Keratinocyte (primary cell): ENCODE measurements at regions not wholly inside any gene's neighbourhood (a gene's known extent, or its start where the extent isn't known, plus 50 kb on each side); places are given as distances from the start of the nearest gene placed in this dataset.

Experiments
- DNase-seq: peaks from one replicate; pipeline ENCODE4 v3.0.0-alpha.2; 2011; ENCODE audit warnings: low read depth, missing footprints, low spot score
- FAIRE-seq: peaks from 2 replicates; lab custom pipeline; 2011; peaks lifted over from hg19 to GRCh38; lab: Jason Lieb, UNC
- H2AFZ ChIP-seq: 2 replicates; pipeline ENCODE4 v1.6.0; 2012; ENCODE audit warnings: low read length, control low read depth, inconsistent platforms; ENCODE audit not compliant: control insufficient read depth
- H3K27ac ChIP-seq: 2 replicates; pipeline ENCODE4 v1.5.1; 2011; ENCODE audit warnings: low read length; ENCODE audit not compliant: control insufficient read depth, insufficient read depth
- H3K27me3 ChIP-seq: 3 replicates; pipeline ENCODE4 v1.6.0; 2011; ENCODE audit warnings: low read length; ENCODE audit not compliant: control insufficient read depth, insufficient read depth; ENCODE audit errors: extremely low read depth
- H3K36me3 ChIP-seq, 2 experiments: 2 replicates in 1 of 2; 3 replicates in 1 of 2; pipeline ENCODE4 v1.5.1; 2011; ENCODE audit warnings: low read length in 2 of 2, mild to moderate bottlenecking in 1 of 2; ENCODE audit not compliant: control insufficient read depth in 2 of 2, insufficient read depth in 2 of 2; ENCODE audit errors: extremely low read depth in 1 of 2
- H3K4me1 ChIP-seq: 3 replicates; pipeline ENCODE4 v1.5.1; 2011; ENCODE audit warnings: low read length; ENCODE audit not compliant: control insufficient read depth, insufficient read depth; ENCODE audit errors: extremely low read depth
- H3K4me2 ChIP-seq: 3 replicates; pipeline ENCODE4 v1.6.0; 2011; ENCODE audit warnings: low read depth, low read length; ENCODE audit not compliant: control insufficient read depth, insufficient read depth; ENCODE audit errors: extremely low read depth
- H3K4me3 ChIP-seq, 3 experiments: fragments of 200-600 bp in 1 of 3; sonication (generic) in 1 of 3; 2 replicates in 2 of 3; 3 replicates in 1 of 3; pipeline ENCODE4 v1.5.1; 2011 to 2016; ENCODE audit warnings: low read length in 3 of 3, mild to moderate bottlenecking in 3 of 3, control low read depth in 2 of 3, inconsistent platforms in 1 of 3, low read depth in 1 of 3, mixed read lengths in 1 of 3, mixed run types in 1 of 3, moderate library complexity in 1 of 3; ENCODE audit not compliant: control insufficient read depth in 2 of 3, insufficient read depth in 2 of 3; ENCODE audit errors: extremely low read depth in 1 of 3
- H3K79me2 ChIP-seq: 2 replicates; pipeline ENCODE4 v1.6.0; 2012; ENCODE audit warnings: low read length; ENCODE audit not compliant: control insufficient read depth, insufficient read depth
- H3K9ac ChIP-seq: 3 replicates; pipeline ENCODE4 v1.6.0; 2011; ENCODE audit warnings: low read length; ENCODE audit not compliant: control insufficient read depth, insufficient read depth; ENCODE audit errors: extremely low read depth
- H3K9me1 ChIP-seq: 3 replicates; pipeline ENCODE4 v1.6.0; 2011; ENCODE audit warnings: low read length; ENCODE audit not compliant: control insufficient read depth, insufficient read depth; ENCODE audit errors: extremely low read depth
- H3K9me3 ChIP-seq: 2 replicates; pipeline ENCODE4 v1.5.1; 2012; ENCODE audit warnings: low read depth, low read length; ENCODE audit not compliant: control insufficient read depth
- H4K20me1 ChIP-seq: 3 replicates; pipeline ENCODE4 v1.6.0; 2011; ENCODE audit warnings: low read length; ENCODE audit not compliant: control insufficient read depth, insufficient read depth; ENCODE audit errors: extremely low read depth
- CTCF ChIP-seq, 3 experiments: IDR thresholded peaks in 1 of 3; conservative IDR thresholded peaks in 1 of 3; optimal IDR thresholded peaks in 1 of 3; 2 replicates in 2 of 3; 3 replicates in 1 of 3; pipeline versions ENCODE3 to v1.5.1; 2011; ENCODE audit warnings: low read length in 3 of 3, mild to moderate bottlenecking in 3 of 3, moderate library complexity in 2 of 3, control low read depth in 1 of 3, inconsistent platforms in 1 of 3; ENCODE audit not compliant: insufficient read depth in 2 of 3; ENCODE audit errors: extremely low read depth in 1 of 3
- dilution Hi-C: fragments of 300-500 bp; cut with MboI; formaldehyde crosslinking; loops from one replicate; pipeline ENCODE4 v1.7.0; 2020; ENCODE audit warnings: low sequenced_read_pairs; ENCODE audit not compliant: extremely low pct_ligation_motif_present

DNA sequence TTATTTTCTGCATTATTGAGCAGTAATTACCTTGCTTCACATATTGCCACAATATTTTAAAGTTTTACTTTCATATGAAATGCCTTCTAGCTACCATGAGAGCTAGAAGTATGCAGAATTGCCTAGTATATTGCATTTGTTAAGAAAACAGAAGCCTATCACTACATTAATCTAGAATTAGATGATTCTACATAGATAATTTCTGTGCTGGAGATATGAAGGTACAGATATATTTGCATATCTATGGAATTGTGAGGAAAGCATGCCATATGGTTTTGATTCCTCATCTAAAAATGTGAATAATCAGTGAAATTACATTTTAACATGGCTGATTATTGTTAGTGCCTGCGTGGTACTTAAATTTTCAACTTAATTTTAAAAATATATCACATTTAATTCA lies 1418.3 kb downstream of the NCAM2 start:
- Histone ChIP-seq H3K4me3 (no peak overlapping the region), H3K27me3 (no peaks in the 10 kb centered on the region), H3K4me1 (no peaks in the 10 kb centered on the region), H3K79me2 (no peaks in the 10 kb centered on the region), H2AFZ (no peak overlapping the region), H3K9me3 (no peaks in the 10 kb centered on the region), H3K9ac (no peak overlapping the region), H4K20me1 (no peaks in the 10 kb centered on the region), H3K27ac (no peak overlapping the region), H3K4me2 (no peak overlapping the region), H3K9me1 (no peaks in the 10 kb centered on the region), H3K36me3 (no peaks in the 10 kb centered on the region)
- FAIRE-seq = no peak
- TF ChIP-seq CTCF (optimal IDR thresholded peaks at IDR 0.05 in 1 of 3, IDR thresholded peaks at IDR 0.05 in 1 of 3, conservative IDR thresholded peaks at IDR 0.05 in 1 of 3; ENCODE audit: extremely low read depth in 1 of 3, insufficient read depth in 2 of 3, low read length in 3 of 3) = no peak
- no peak for DNase-seq
- dilution Hi-C loops = no loop called here

GRCh38 chr21:22421416-22422180 lies 1423.4 kb downstream of the NCAM2 start:
- Histone ChIP-seq H3K9me3 (no peaks in the 10 kb centered on the region), H3K27ac (no peak overlapping the region), H3K4me3 (no peak overlapping the region), H4K20me1 (no peaks in the 10 kb centered on the region), H3K4me1 (no peaks in the 10 kb centered on the region), H3K4me2 (no peak overlapping the region), H3K79me2 (no peaks in the 10 kb centered on the region), H3K36me3 (no peaks in the 10 kb centered on the region), H3K9ac (no peak overlapping the region), H2AFZ (no peak overlapping the region), H3K27me3 (no peaks in the 10 kb centered on the region), H3K9me1 (no peaks in the 10 kb centered on the region)
- DNase-seq (no peak), FAIRE-seq (no peak)
- dilution Hi-C loops = no loop called here
- TF ChIP-seq CTCF (optimal IDR thresholded peaks at IDR 0.05 in 1 of 3, IDR thresholded peaks at IDR 0.05 in 1 of 3, conservative IDR thresholded peaks at IDR 0.05 in 1 of 3; ENCODE audit: extremely low read depth in 1 of 3, insufficient read depth in 2 of 3, low read length in 3 of 3) = no peak
